IMR-90 (cell line): ENCODE measurements at regions not wholly inside any gene's neighbourhood (a gene's known extent, or its start where the extent isn't known, plus 50 kb on each side); places are given as distances from the start of the nearest gene placed in this dataset.

Experiments used
- ATAC-seq: fragments of 200-7000 bp; cut with Tn5 transposase; 2 replicates; pipeline ENCODE4 v1.9.1; 2020; ENCODE audit warnings: low read depth, mild to moderate bottlenecking, moderate library complexity
- BruUV-seq: library from RNA; stranded (reverse); fragments of 400-500 nt; replicated peaks from 2 replicates; lab custom pipeline; 2021; lab: Mats Ljungman, UMichigan
- CTCF ChIA-PET: fragments of 300-600 bp; formaldehyde crosslinking; extraction: SDS; loops from one replicate; lab custom pipeline; 2021; ENCODE audit warnings: antibody characterized with exemption; lab: Yijun Ruan, JAX
- POLR2A ChIA-PET: fragments of 300-600 bp; sonication (Branson Sonifier 250); formaldehyde crosslinking; loops from one replicate; lab custom pipeline; 2022; ENCODE audit warnings: antibody characterized with exemption; ENCODE audit not compliant: unreplicated experiment; lab: Charles Lee
- DNase-seq: peaks from one replicate; pipeline ENCODE4 v3.0.0; 2013
- H2AFZ ChIP-seq: replicated peaks from 2 replicates; pipeline ENCODE3; 2013; ENCODE audit warnings: low read length, mild to moderate bottlenecking; ENCODE audit not compliant: poor library complexity
- H2AK5ac ChIP-seq: 2 replicates; pipeline ENCODE4 v1.6.1; 2013; ENCODE audit warnings: low read depth, low read length, inconsistent platforms
- H2AK9ac ChIP-seq: replicated peaks from 2 replicates; pipeline ENCODE3; 2013; ENCODE audit warnings: mild to moderate bottlenecking, low read depth, low read length, moderate library complexity; ENCODE audit not compliant: poor library complexity
- H2BK120ac ChIP-seq: 2 replicates; pipeline ENCODE4 v1.6.1; 2013; ENCODE audit warnings: low read depth, low read length, inconsistent platforms
- H2BK15ac ChIP-seq: 3 replicates; pipeline ENCODE4 v1.6.1; 2013; ENCODE audit warnings: low read depth, low read length, inconsistent platforms
- H2BK20ac ChIP-seq: 2 replicates; pipeline ENCODE4 v1.6.1; 2013; ENCODE audit warnings: low read depth, mild to moderate bottlenecking, inconsistent platforms, low read length, moderate library complexity
- H2BK5ac ChIP-seq: 2 replicates; pipeline ENCODE4 v1.6.1; 2013; ENCODE audit warnings: mild to moderate bottlenecking, low read depth, low read length, inconsistent platforms; ENCODE audit not compliant: poor library complexity, severe bottlenecking
- H3K14ac ChIP-seq: replicated peaks from 2 replicates; pipeline ENCODE4 v1.6.1; 2013; ENCODE audit warnings: low read depth, low read length, inconsistent platforms
- H3K18ac ChIP-seq: 2 replicates; pipeline ENCODE4 v1.6.1; 2013; ENCODE audit warnings: low read depth, low read length, control low read depth
- H3K23ac ChIP-seq: 2 replicates; pipeline ENCODE4 v1.6.1; 2013; ENCODE audit warnings: low read depth, low read length, inconsistent platforms
- H3K27ac ChIP-seq: 2 replicates; pipeline ENCODE4 v1.5.1; 2013; ENCODE audit warnings: mild to moderate bottlenecking, control low read depth, low read length; ENCODE audit not compliant: insufficient read depth
- H3K27me3 ChIP-seq: 2 replicates; pipeline ENCODE4 v1.6.1; 2013; ENCODE audit warnings: low read length; ENCODE audit not compliant: control insufficient read depth, insufficient read depth
- H3K36me3 ChIP-seq: 2 replicates; pipeline ENCODE4 v1.6.1; 2013; ENCODE audit warnings: low read length, mixed read lengths; ENCODE audit not compliant: control insufficient read depth, insufficient read depth
- H3K4ac ChIP-seq: 2 replicates; pipeline ENCODE4 v1.6.1; 2013; ENCODE audit warnings: low read depth, low read length, inconsistent platforms
- H3K4me1 ChIP-seq: 2 replicates; pipeline ENCODE4 v1.6.1; 2013; ENCODE audit warnings: low read length, mixed read lengths; ENCODE audit not compliant: control insufficient read depth, insufficient read depth
- H3K4me2 ChIP-seq: 2 replicates; pipeline ENCODE4 v1.6.1; 2013; ENCODE audit warnings: low read depth, mild to moderate bottlenecking, control low read depth, low read length, moderate library complexity
- H3K4me3 ChIP-seq: 2 replicates; pipeline ENCODE4 v1.5.1; 2013; ENCODE audit warnings: low read depth, mild to moderate bottlenecking, control low read depth, low read length, moderate library complexity; ENCODE audit not compliant: insufficient read depth
- H3K56ac ChIP-seq: 2 replicates; pipeline ENCODE4 v1.6.1; 2013; ENCODE audit warnings: low read length, inconsistent platforms; ENCODE audit not compliant: insufficient read depth; ENCODE audit errors: extremely low read depth
- H3K79me1 ChIP-seq, 2 experiments: 2 replicates each; pipeline ENCODE4 v1.6.1; 2013; ENCODE audit warnings: low read length in 2 of 2, inconsistent platforms in 1 of 2, low read depth in 1 of 2
- H3K9ac ChIP-seq: 2 replicates; pipeline ENCODE4 v1.6.1; 2013; ENCODE audit warnings: low read depth, low read length, control low read depth
- H3K9me1 ChIP-seq: 2 replicates; pipeline ENCODE4 v1.6.1; 2013; ENCODE audit warnings: low read length, inconsistent platforms; ENCODE audit not compliant: insufficient read depth
- H3K9me3 ChIP-seq: 2 replicates; pipeline ENCODE4 v1.6.1; 2013; ENCODE audit warnings: low read length; ENCODE audit not compliant: control insufficient read depth, insufficient read depth
- H4K20me1 ChIP-seq: 2 replicates; pipeline ENCODE4 v1.6.1; 2013; ENCODE audit warnings: low read length, inconsistent platforms; ENCODE audit not compliant: insufficient read depth
- H4K5ac ChIP-seq: 2 replicates; pipeline ENCODE4 v1.6.1; 2013; ENCODE audit warnings: mild to moderate bottlenecking, low read depth, low read length, control low read depth
- H4K8ac ChIP-seq, 2 experiments: 2 replicates each; pipeline ENCODE4 v1.6.1; 2013; ENCODE audit warnings: low read depth in 2 of 2, low read length in 2 of 2, control low read depth in 1 of 2, inconsistent platforms in 1 of 2
- H4K91ac ChIP-seq: 2 replicates; pipeline ENCODE4 v1.6.1; 2013; ENCODE audit warnings: low read depth, low read length, inconsistent platforms; ENCODE audit not compliant: insufficient read depth
- CHD1 ChIP-seq: IDR thresholded peaks from 2 replicates; pipeline ENCODE4 v1.6.1; 2012; ENCODE audit warnings: low read depth, low read length, improper control_type of control experiment
- MAFK ChIP-seq: IDR thresholded peaks from 2 replicates; pipeline ENCODE4 v1.6.1; 2012; ENCODE audit warnings: low read depth, low read length, improper control_type of control experiment
- NFE2L2 ChIP-seq: fragments of 150-350 bp; IDR thresholded peaks from 2 replicates; pipeline ENCODE4 v1.6.1; 2016; ENCODE audit warnings: low read depth, mild to moderate bottlenecking, low read length
- SMC3 ChIP-seq: fragments of 150-350 bp; IDR thresholded peaks from 2 replicates; pipeline ENCODE4 v1.6.1; 2016; ENCODE audit warnings: low read depth, mild to moderate bottlenecking, antibody characterized with exemption, low read length, moderate library complexity
- WGBS, 2 experiments: methylation state at CpG; one replicate each; pipeline versions ENCODE4 v1.1.5 to v1.1.7; 2013; ENCODE audit warnings: missing lambda C conversion rate in 2 of 2; ENCODE audit not compliant: insufficient read length in 1 of 2; ENCODE audit errors: extremely low coverage in 2 of 2; 5-methylcytosine and 5-hydroxymethylcytosine counted together
- dilution Hi-C: fragments of 300-500 bp; cut with HindIII; formaldehyde crosslinking; loops from one replicate; pipeline ENCODE4 v1.14.3; 2018; ENCODE audit warnings: low sequenced_read_pairs; ENCODE audit not compliant: unreplicated experiment
- in situ Hi-C: fragments of 300-500 bp; cut with MboI; formaldehyde crosslinking; loops from 3 replicates; pipeline ENCODE4 v1.14.3; 2019; ENCODE audit warnings: low sequenced_read_pairs, inconsistent platforms, mixed read lengths
- intact Hi-C: fragments of 100-400 bp; cut with micrococcal nuclease; formaldehyde crosslinking; loops from 2 replicates; pipeline ENCODE4 v1.10.0; 2022

GRCh38 chr5:8050616-8051175, 181.7 kb downstream of the MTRR start:
- 0% methylated on average over 1 of the region's 2 CpGs; no CpG with 5 or more reads in 1 of the 2 experiments for WGBS, 2 experiments
- H3K9ac ChIP-seq: no peak overlapping the region
- in situ Hi-C loops: no loop called here
- no peak overlapping the region for H3K56ac ChIP-seq
- BruUV-seq: no TSS peak
- H3K4me2 ChIP-seq: no peak overlapping the region
- no peak overlapping the region for H3K14ac ChIP-seq
- H3K27me3 ChIP-seq: no peaks in the 10 kb centered on the region
- no peak overlapping the region for H3K18ac ChIP-seq
- H3K27ac ChIP-seq: no peak overlapping the region
- dilution Hi-C loops: no loop called here
- no peak for DNase-seq
- H3K23ac ChIP-seq: no peak overlapping the region
- intact Hi-C loops: no loop called here
- no peaks in the 10 kb centered on the region for H3K36me3 ChIP-seq
- H4K20me1 ChIP-seq: no peaks in the 10 kb centered on the region
- TF ChIP-seq NFE2L2: no peak
- peak; percentile 47 for TF ChIP-seq MAFK
- no peak for TF ChIP-seq SMC3
- no peak for TF ChIP-seq CHD1
- H2BK15ac ChIP-seq: no peak overlapping the region
- no peak overlapping the region for H4K8ac ChIP-seq
- H2BK20ac ChIP-seq: no peak overlapping the region
- no peak overlapping the region for H2BK120ac ChIP-seq
- ATAC-seq: no peak
- H3K4me1 ChIP-seq: no peaks in the 10 kb centered on the region
- H3K9me1 ChIP-seq: no peaks in the 10 kb centered on the region
- CTCF ChIA-PET: no interaction called here
- H2BK5ac ChIP-seq: no peak overlapping the region
- H2AFZ ChIP-seq: no peak overlapping the region
- no peaks in the 10 kb centered on the region for H3K9me3 ChIP-seq
- no peak overlapping the region for H2AK9ac ChIP-seq
- no peak overlapping the region for H4K91ac ChIP-seq
- H4K5ac ChIP-seq: no peak overlapping the region
- H3K4me3 ChIP-seq: no peak overlapping the region
- H3K4ac ChIP-seq: no peak overlapping the region
- H3K79me1 ChIP-seq: no peaks in the 10 kb centered on the region
- no peak overlapping the region for H2AK5ac ChIP-seq
- POLR2A ChIA-PET: no interaction called here
